Peyer's patch (tissue), 4 donors: ENCODE measurements at regions not wholly inside any gene's neighbourhood (a gene's known extent, or its start where the extent isn't known, plus 50 kb on each side); places are given as distances from the start of the nearest gene placed in this dataset.

Experiments
- CTCF ChIP-seq, 6 experiments: fragments of 450-650 bp in 4 of 6; fragments of 200-600 bp in 2 of 6; sonication (generic) in 1 of 6; IDR thresholded peaks; one replicate each; pipeline ENCODE4 v1.5.1; 2017 to 2019; ENCODE audit warnings: antibody characterized with exemption in 6 of 6, mild to moderate bottlenecking in 3 of 6, moderate library complexity in 1 of 6
- POLR2A ChIP-seq, 2 donors: fragments of 450-650 bp; IDR thresholded peaks; one replicate each; pipeline ENCODE4 v1.5.1; 2017; ENCODE audit warnings: antibody characterized with exemption in 2 of 2, mild to moderate bottlenecking in 2 of 2, moderate library complexity in 2 of 2

GRCh38 chr4:141302924-141303323 is 82.2 kb downstream of the ZNF330 start:
- TF ChIP-seq CTCF (IDR thresholded peaks at IDR 0.05) = no peak
- no peak for TF ChIP-seq POLR2A (IDR thresholded peaks at IDR 0.05)
